Activated CD4-positive, alpha-beta memory T cell treated with anti-CD3 and anti-CD28 coated beads, Interleukin-2, amount 10 ng/mL, durations not matched to agents 7 days and 5 days (primary cell): ENCODE measurements at regions not wholly inside any gene's neighbourhood (a gene's known extent, or its start where the extent isn't known, plus 50 kb on each side); places are given as distances from the start of the nearest gene placed in this dataset.

Experiments used
- CTCF ChIA-PET: fragments of 350-600 bp; sonication (Branson Sonifier 250); formaldehyde crosslinking; loops from one replicate; lab custom pipeline; 2021; ENCODE audit warnings: antibody characterized with exemption, inconsistent platforms; lab: Charles Lee
- POLR2A ChIA-PET: fragments of 350-600 bp; sonication (Branson Sonifier 250); formaldehyde crosslinking; loops from one replicate; lab custom pipeline; 2021; ENCODE audit warnings: antibody characterized with exemption; lab: Charles Lee
- DNase-seq: peaks from one replicate; pipeline ENCODE4 v3.0.0-alpha.2; 2020
- H3K27ac Mint-ChIP-seq: one replicate; pipeline ENCODE4 v1.8.0; 2021; ENCODE audit warnings: mild to moderate bottlenecking, mixed read lengths
- H3K27me3 Mint-ChIP-seq: one replicate; pipeline ENCODE4 v1.8.0; 2021; ENCODE audit warnings: mixed read lengths
- H3K36me3 Mint-ChIP-seq: one replicate; pipeline ENCODE4 v1.8.0; 2021; ENCODE audit warnings: low read depth, mixed read lengths
- H3K4me1 Mint-ChIP-seq: one replicate; pipeline ENCODE4 v1.8.0; 2021; ENCODE audit warnings: mixed read lengths
- H3K4me3 Mint-ChIP-seq: one replicate; pipeline ENCODE4 v1.8.0; 2021; ENCODE audit warnings: mild to moderate bottlenecking, mixed read lengths
- H3K9me3 Mint-ChIP-seq: one replicate; pipeline ENCODE4 v1.8.0; 2021; ENCODE audit warnings: mixed read lengths

- Mint-ChIP-seq H3K4me1 (no peaks in the 10 kb centered on the region), H3K4me3 (no peak overlapping the region), H3K36me3 (no peaks in the 10 kb centered on the region), H3K9me3 (no peaks in the 10 kb centered on the region), H3K27me3 (peaks cover 7% of the 10 kb centered on the region), H3K27ac (no peak overlapping the region)
- POLR2A ChIA-PET, result no interaction called here
- DNase-seq, result no peak
- CTCF ChIA-PET, result interaction anchor here (0.7 to 3.9 kb wide), 3 partner anchors 186 to 772 kb away, joined by 4 to 23 read pairs (median 6); no protein-coding TSS in a partner anchor
Observed at GRCh38 chr9:18256568-18256967, 217.4 kb upstream of the ADAMTSL1 start.

GRCh38 chr9:18260521-18260920 is 213.4 kb upstream of the ADAMTSL1 start:
- H3K9me3 Mint-ChIP-seq, result no peaks in the 10 kb centered on the region
- no peak overlapping the region for H3K27ac Mint-ChIP-seq
- H3K36me3 Mint-ChIP-seq, result no peaks in the 10 kb centered on the region
- peaks cover 7% of the 10 kb centered on the region for H3K27me3 Mint-ChIP-seq
- POLR2A ChIA-PET, result no interaction called here
- H3K4me1 Mint-ChIP-seq, result no peaks in the 10 kb centered on the region
- CTCF ChIA-PET, result no interaction called here
- no peak overlapping the region for H3K4me3 Mint-ChIP-seq
- no peak for DNase-seq

- CTCF ChIA-PET, result no interaction called here
- POLR2A ChIA-PET, result no interaction called here
- H3K4me3 Mint-ChIP-seq, result no peak overlapping the region
- no peaks in the 10 kb centered on the region for H3K9me3 Mint-ChIP-seq
- no peaks in the 10 kb centered on the region for H3K4me1 Mint-ChIP-seq
- no peak for DNase-seq
- H3K27me3 Mint-ChIP-seq, result peaks cover 2% of the 10 kb centered on the region
- H3K27ac Mint-ChIP-seq, result no peak overlapping the region
- H3K36me3 Mint-ChIP-seq, result no peaks in the 10 kb centered on the region
Observed at GRCh38 chr9:18261181-18261580, 212.8 kb upstream of the ADAMTSL1 start.

DNA sequence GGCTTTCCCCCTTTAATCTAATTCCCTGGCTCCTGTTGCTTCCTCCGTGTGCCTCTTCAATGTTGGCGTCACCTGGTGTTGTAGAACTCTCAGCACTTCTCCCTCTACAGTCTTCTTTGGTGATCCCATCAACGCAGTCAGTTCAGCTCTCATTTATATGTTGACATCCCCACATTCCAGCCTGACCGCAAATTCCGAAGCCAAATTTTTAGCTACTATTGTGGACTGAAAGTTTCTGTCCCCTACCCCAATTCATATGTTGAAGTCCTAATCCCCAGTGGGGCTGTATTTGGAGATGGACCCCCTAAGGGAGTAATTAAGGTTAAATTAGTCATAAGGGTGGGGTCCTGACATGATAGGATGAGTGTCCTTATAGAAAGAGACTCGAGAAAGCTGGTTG is 210.6 kb upstream of the ADAMTSL1 start:
- Mint-ChIP-seq H3K36me3 (no peaks in the 10 kb centered on the region), H3K4me1 (no peaks in the 10 kb centered on the region), H3K27me3 (no peaks in the 10 kb centered on the region), H3K27ac (no peak overlapping the region), H3K9me3 (no peaks in the 10 kb centered on the region), H3K4me3 (no peak overlapping the region)
- ChIA-PET POLR2A (no interaction called here), CTCF (interaction anchor here (2.7 kb wide), 1 partner anchor 9 kb away, joined by 19 read pairs; no protein-coding TSS in a partner anchor)
- no peak for DNase-seq

- POLR2A ChIA-PET, result no interaction called here
- no peaks in the 10 kb centered on the region for H3K27me3 Mint-ChIP-seq
- no peak for DNase-seq
- CTCF ChIA-PET, result no interaction called here
- no peak overlapping the region for H3K4me3 Mint-ChIP-seq
- H3K4me1 Mint-ChIP-seq, result no peaks in the 10 kb centered on the region
- H3K9me3 Mint-ChIP-seq, result no peaks in the 10 kb centered on the region
- no peaks in the 10 kb centered on the region for H3K36me3 Mint-ChIP-seq
- no peak overlapping the region for H3K27ac Mint-ChIP-seq
Observed at GRCh38 chr9:18268381-18268780, 205.6 kb upstream of the ADAMTSL1 start.

- no peak for DNase-seq
- Mint-ChIP-seq H3K4me1 (no peaks in the 10 kb centered on the region), H3K4me3 (no peak overlapping the region), H3K27me3 (no peaks in the 10 kb centered on the region), H3K9me3 (peaks cover 2% of the 10 kb centered on the region), H3K27ac (no peak overlapping the region), H3K36me3 (no peaks in the 10 kb centered on the region)
- POLR2A ChIA-PET, result no interaction called here
- CTCF ChIA-PET, result interaction anchor here (0.7 kb wide), 2 partner anchors 202 to 458 kb away, joined by 3 to 4 read pairs; no protein-coding TSS in a partner anchor
Observed at GRCh38 chr9:18269561-18269960, 204.4 kb upstream of the ADAMTSL1 start.

DNA sequence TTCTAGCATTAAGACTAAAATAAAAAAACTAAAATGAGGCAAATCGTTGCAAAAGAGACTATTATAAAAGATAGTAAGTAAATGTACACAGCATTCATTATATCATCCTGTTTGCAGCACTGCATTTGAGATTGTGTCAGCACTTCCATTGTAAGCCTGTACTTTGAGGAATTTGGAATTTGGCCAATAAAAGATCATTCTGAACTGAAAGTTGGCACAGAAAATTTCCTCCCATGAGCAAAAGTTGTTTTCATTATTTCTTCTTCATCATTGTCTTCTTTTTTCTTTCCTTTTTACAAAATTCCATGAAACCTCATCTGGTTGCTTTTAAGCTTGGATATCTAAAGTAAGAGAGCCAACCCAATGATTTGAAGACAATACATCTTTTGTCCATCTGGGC is 199.3 kb upstream of the ADAMTSL1 start:
- POLR2A ChIA-PET, result no interaction called here

DNA sequence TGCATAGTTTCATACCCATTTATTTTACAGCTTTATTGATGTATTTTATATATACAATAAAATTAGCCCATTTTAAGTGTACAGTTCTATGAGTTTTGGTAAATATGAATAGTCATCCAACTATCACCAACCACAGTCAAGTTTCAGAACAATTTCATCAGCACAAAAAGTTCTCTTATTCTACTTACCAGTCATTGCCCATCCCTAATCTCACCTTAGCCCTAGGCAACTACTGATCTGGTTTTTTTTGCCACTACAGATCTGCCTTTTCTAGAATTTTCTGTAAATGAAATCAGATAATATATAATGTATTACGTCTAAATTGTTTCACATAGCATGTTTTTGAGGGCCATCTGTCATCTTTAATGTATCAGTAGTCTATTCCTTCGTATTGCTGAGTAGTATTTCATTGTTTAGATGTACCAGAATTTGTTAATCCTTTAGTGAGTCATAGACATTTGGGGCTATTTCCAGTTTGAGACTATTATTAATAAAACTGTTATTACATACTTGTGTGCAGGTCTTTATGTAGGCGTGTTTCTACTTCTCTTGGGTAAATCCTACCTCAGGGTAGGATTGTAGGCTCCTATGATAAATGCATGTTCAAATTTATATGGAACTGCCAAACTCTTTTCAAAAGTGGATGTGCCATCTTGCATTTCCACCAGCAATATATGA is 198.5 kb upstream of the ADAMTSL1 start:
- DNase-seq, result no peak
- no peaks in the 10 kb centered on the region for H3K4me1 Mint-ChIP-seq
- no peaks in the 10 kb centered on the region for H3K27me3 Mint-ChIP-seq
- CTCF ChIA-PET, result no interaction called here
- POLR2A ChIA-PET, result no interaction called here
- no peaks in the 10 kb centered on the region for H3K36me3 Mint-ChIP-seq
- H3K4me3 Mint-ChIP-seq, result no peak overlapping the region
- H3K27ac Mint-ChIP-seq, result no peak overlapping the region
- H3K9me3 Mint-ChIP-seq, result peaks cover 2% of the 10 kb centered on the region

More for the DNA sequence above, 199.3 kb upstream of the ADAMTSL1 start:
- Mint-ChIP-seq H3K4me1 (no peaks in the 10 kb centered on the region), H3K36me3 (no peaks in the 10 kb centered on the region), H3K9me3 (peaks cover 2% of the 10 kb centered on the region), H3K27me3 (no peaks in the 10 kb centered on the region), H3K27ac (no peak overlapping the region), H3K4me3 (no peak overlapping the region)
- no peak for DNase-seq
- CTCF ChIA-PET, result no interaction called here

- H3K36me3 Mint-ChIP-seq, result no peaks in the 10 kb centered on the region
- no peaks in the 10 kb centered on the region for H3K4me1 Mint-ChIP-seq
- H3K27me3 Mint-ChIP-seq, result no peaks in the 10 kb centered on the region
- no peak for DNase-seq
- POLR2A ChIA-PET, result no interaction called here
- H3K27ac Mint-ChIP-seq, result no peak overlapping the region
- CTCF ChIA-PET, result no interaction called here
- H3K9me3 Mint-ChIP-seq, result no peaks in the 10 kb centered on the region
- no peak overlapping the region for H3K4me3 Mint-ChIP-seq
Observed at GRCh38 chr9:18281291-18281690, 192.7 kb upstream of the ADAMTSL1 start.

- H3K4me3 Mint-ChIP-seq, result no peak overlapping the region
- H3K36me3 Mint-ChIP-seq, result no peaks in the 10 kb centered on the region
- no peaks in the 10 kb centered on the region for H3K9me3 Mint-ChIP-seq
- POLR2A ChIA-PET, result no interaction called here
- CTCF ChIA-PET, result no interaction called here
- no peaks in the 10 kb centered on the region for H3K27me3 Mint-ChIP-seq
- H3K27ac Mint-ChIP-seq, result no peak overlapping the region
- no peak for DNase-seq
- no peaks in the 10 kb centered on the region for H3K4me1 Mint-ChIP-seq
Observed at GRCh38 chr9:18294229-18294628, 179.7 kb upstream of the ADAMTSL1 start.

DNA sequence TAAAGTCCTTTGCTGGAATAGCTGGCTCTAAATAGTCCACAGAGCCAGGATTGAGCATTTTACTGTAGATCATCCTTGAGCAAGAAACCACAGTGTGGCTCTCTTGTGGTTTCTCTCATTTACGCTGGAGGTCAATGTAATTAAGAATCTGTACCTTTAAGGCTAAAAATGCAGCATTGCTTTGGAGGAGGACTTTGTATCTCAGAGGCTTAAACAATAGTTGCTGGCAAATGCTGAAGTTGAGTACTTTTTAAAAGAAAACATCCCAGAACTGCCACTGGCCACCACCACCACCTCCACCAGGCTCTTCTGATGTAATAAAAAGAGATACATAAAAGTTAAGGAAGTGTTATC is 177.3 kb upstream of the ADAMTSL1 start:
- no peaks in the 10 kb centered on the region for H3K27me3 Mint-ChIP-seq
- no peak for DNase-seq
- no peaks in the 10 kb centered on the region for H3K9me3 Mint-ChIP-seq
- no peak overlapping the region for H3K27ac Mint-ChIP-seq
- no peaks in the 10 kb centered on the region for H3K4me1 Mint-ChIP-seq
- no peaks in the 10 kb centered on the region for H3K36me3 Mint-ChIP-seq
- POLR2A ChIA-PET, result no interaction called here
- CTCF ChIA-PET, result no interaction called here
- no peak overlapping the region for H3K4me3 Mint-ChIP-seq

DNA sequence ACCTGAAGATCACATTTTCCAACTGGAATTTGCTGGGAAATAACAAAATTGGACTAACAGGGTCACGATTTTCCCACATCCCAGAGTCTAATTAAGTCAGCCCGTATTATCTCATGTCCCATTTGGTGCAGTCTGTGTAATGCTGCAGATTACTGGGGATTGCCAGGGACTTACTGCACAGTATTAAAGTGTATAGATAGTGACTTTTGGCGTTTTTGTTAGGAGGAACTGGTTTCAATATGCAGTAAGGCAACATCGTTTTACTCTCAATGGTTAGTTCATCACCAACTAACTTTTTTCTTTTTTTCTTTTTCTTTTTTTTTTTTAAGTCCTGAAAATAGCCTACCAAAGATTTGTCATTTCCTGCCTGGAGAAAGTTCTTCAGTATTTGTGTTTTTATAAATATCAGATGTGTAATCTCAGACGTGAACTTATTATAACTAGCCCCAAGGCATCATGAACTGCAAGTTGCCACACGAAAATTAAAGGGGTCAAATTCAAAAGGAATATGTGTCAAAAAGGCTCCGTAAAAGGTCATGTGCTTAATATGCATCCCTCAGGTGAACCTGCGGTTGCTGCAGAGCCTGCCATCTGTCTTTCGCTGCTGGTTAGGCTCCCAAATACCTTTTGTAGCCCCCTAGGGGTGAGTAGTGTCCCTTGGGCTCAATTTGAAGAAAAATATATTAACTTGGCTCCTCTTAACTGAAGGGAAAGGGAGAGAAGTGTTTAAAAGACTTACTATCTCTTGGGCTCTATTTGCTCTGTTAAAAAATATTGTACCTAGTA is 176.7 kb upstream of the ADAMTSL1 start:
- POLR2A ChIA-PET, result no interaction called here
- Mint-ChIP-seq H3K27ac (no peak overlapping the region), H3K4me3 (no peak overlapping the region), H3K27me3 (no peaks in the 10 kb centered on the region), H3K36me3 (no peaks in the 10 kb centered on the region), H3K4me1 (no peaks in the 10 kb centered on the region), H3K9me3 (no peaks in the 10 kb centered on the region)
- CTCF ChIA-PET, result no interaction called here
- DNase-seq, result no peak

DNA sequence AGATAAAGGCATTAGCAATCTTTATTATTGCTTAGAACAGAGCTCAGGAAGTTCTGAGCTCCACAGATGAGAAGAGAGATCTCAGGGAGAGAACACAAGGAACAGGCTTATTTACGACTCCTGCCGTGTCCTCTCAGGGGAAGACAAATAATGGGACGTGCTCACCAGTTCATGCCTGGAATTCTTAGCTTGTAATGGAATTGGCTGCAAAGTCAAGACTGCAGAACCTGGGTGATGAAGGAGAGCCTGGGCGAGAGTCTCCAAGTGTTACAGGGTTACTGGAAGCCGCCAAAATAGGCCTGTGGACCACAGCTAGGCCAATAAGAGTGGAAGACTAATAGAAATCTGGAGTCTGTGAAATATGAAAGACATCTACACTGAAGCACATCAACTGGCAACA is 174.5 kb upstream of the ADAMTSL1 start:
- POLR2A ChIA-PET, result no interaction called here
- no peaks in the 10 kb centered on the region for H3K27me3 Mint-ChIP-seq
- DNase-seq, result no peak
- CTCF ChIA-PET, result no interaction called here
- H3K9me3 Mint-ChIP-seq, result no peaks in the 10 kb centered on the region
- no peaks in the 10 kb centered on the region for H3K4me1 Mint-ChIP-seq
- H3K27ac Mint-ChIP-seq, result no peak overlapping the region
- no peak overlapping the region for H3K4me3 Mint-ChIP-seq
- no peaks in the 10 kb centered on the region for H3K36me3 Mint-ChIP-seq
